H9 (cell line): ENCODE measurements at regions not wholly inside any gene's neighbourhood (a gene's known extent, or its start where the extent isn't known, plus 50 kb on each side); places are given as distances from the start of the nearest gene placed in this dataset.

Experiments used
- DNase-seq: peaks from one replicate; pipeline ENCODE4 v3.0.0-alpha.2; 2017
- H2AFZ ChIP-seq: one replicate; pipeline ENCODE4 v1.6.1; 2013; ENCODE audit warnings: mild to moderate bottlenecking, low read length, control low read depth, moderate library complexity
- H2AK5ac ChIP-seq: 2 replicates; pipeline ENCODE4 v1.6.1; 2013; ENCODE audit warnings: low read length, control low read depth, mixed read lengths; ENCODE audit not compliant: insufficient read length
- H2BK120ac ChIP-seq: one replicate; pipeline ENCODE4 v1.6.1; 2013; ENCODE audit warnings: low read depth, mild to moderate bottlenecking, low read length, control low read depth, inconsistent platforms; ENCODE audit not compliant: poor library complexity, severe bottlenecking
- H2BK12ac ChIP-seq: 2 replicates; pipeline ENCODE4 v1.6.1; 2013; ENCODE audit warnings: low read length, control low read depth, mixed read lengths, low read depth; ENCODE audit not compliant: insufficient read length
- H2BK15ac ChIP-seq: 2 replicates; pipeline ENCODE4 v1.6.1; 2013; ENCODE audit warnings: low read depth, low read length, control low read depth
- H2BK20ac ChIP-seq: one replicate; pipeline ENCODE4 v1.6.1; 2013; ENCODE audit warnings: low read depth, mild to moderate bottlenecking, low read length, control low read depth, inconsistent platforms; ENCODE audit not compliant: poor library complexity, severe bottlenecking
- H2BK5ac ChIP-seq: 2 replicates; pipeline ENCODE4 v1.6.1; 2013; ENCODE audit warnings: low read length, control low read depth, mixed read lengths; ENCODE audit not compliant: insufficient read length
- H3K14ac ChIP-seq: 2 replicates; pipeline ENCODE4 v1.6.1; 2013; ENCODE audit warnings: low read length, control low read depth; ENCODE audit not compliant: insufficient read depth
- H3K18ac ChIP-seq: 2 replicates; pipeline ENCODE4 v1.6.1; 2013; ENCODE audit warnings: low read depth, mild to moderate bottlenecking, mixed read lengths, low read length, control low read depth; ENCODE audit not compliant: insufficient read length
- H3K23ac ChIP-seq: 2 replicates; pipeline ENCODE4 v1.6.1; 2013; ENCODE audit warnings: low read length, control low read depth, mixed read lengths, low read depth; ENCODE audit not compliant: insufficient read length
- H3K23me2 ChIP-seq: 2 replicates; pipeline ENCODE4 v1.6.1; 2013; ENCODE audit warnings: low read depth, mild to moderate bottlenecking, mixed read lengths, low read length, control low read depth; ENCODE audit not compliant: insufficient read length, poor library complexity, severe bottlenecking
- H3K27ac ChIP-seq: 2 replicates; pipeline ENCODE4 v1.5.1; 2013; ENCODE audit warnings: low read length, control low read depth, mixed read lengths, low read depth; ENCODE audit not compliant: insufficient read length
- H3K27me3 ChIP-seq: 2 replicates; pipeline ENCODE4 v1.6.1; 2013; ENCODE audit warnings: low read length, control low read depth, inconsistent platforms; ENCODE audit not compliant: insufficient read depth
- H3K4ac ChIP-seq: 2 replicates; pipeline ENCODE4 v1.6.1; 2013; ENCODE audit warnings: low read depth, mild to moderate bottlenecking, control low read depth, inconsistent platforms, low read length, moderate library complexity
- H3K4me1 ChIP-seq: 2 replicates; pipeline ENCODE4 v1.6.1; 2013; ENCODE audit warnings: low read length, control low read depth, inconsistent platforms; ENCODE audit not compliant: insufficient read depth
- H3K4me2 ChIP-seq: 2 replicates; pipeline ENCODE4 v1.6.1; 2013; ENCODE audit warnings: low read length, control low read depth, mixed read lengths; ENCODE audit not compliant: insufficient read length, insufficient read depth
- H3K56ac ChIP-seq: 2 replicates; pipeline ENCODE4 v1.6.1; 2013; ENCODE audit warnings: low read depth, mild to moderate bottlenecking, mixed read lengths, low read length, control low read depth; ENCODE audit not compliant: insufficient read length
- H3K79me1 ChIP-seq: 2 replicates; pipeline ENCODE4 v1.6.1; 2013; ENCODE audit warnings: low read depth, mild to moderate bottlenecking, moderate library complexity, low read length, control low read depth, inconsistent platforms; ENCODE audit not compliant: insufficient read depth, poor library complexity, severe bottlenecking
- H3K79me2 ChIP-seq: 2 replicates; pipeline ENCODE4 v1.6.1; 2013; ENCODE audit warnings: low read length, control low read depth, inconsistent platforms; ENCODE audit not compliant: insufficient read depth
- H3K9ac ChIP-seq: 2 replicates; pipeline ENCODE4 v1.6.1; 2013; ENCODE audit warnings: low read length, control low read depth, mixed read lengths; ENCODE audit not compliant: insufficient read length; ENCODE audit errors: extremely low read depth
- H3K9me3 ChIP-seq: one replicate; pipeline ENCODE4 v1.6.1; 2013; ENCODE audit warnings: low read depth, low read length, inconsistent platforms; ENCODE audit not compliant: control insufficient read depth
- H3T11ph ChIP-seq: one replicate; pipeline ENCODE4 v1.6.1; 2013; ENCODE audit warnings: mild to moderate bottlenecking, low read length, control low read depth, inconsistent platforms
- H4K20me1 ChIP-seq: one replicate; pipeline ENCODE4 v1.6.1; 2013; ENCODE audit not compliant: control insufficient read depth, insufficient read length, insufficient read depth
- H4K5ac ChIP-seq: 2 replicates; pipeline ENCODE4 v1.6.1; 2013; ENCODE audit warnings: low read depth, mild to moderate bottlenecking, mixed read lengths, low read length, control low read depth; ENCODE audit not compliant: insufficient read length
- H4K8ac ChIP-seq: replicated peaks from 2 replicates; pipeline ENCODE4 v1.6.1; 2013; ENCODE audit warnings: low read length, control low read depth, mixed read lengths, low read depth; ENCODE audit not compliant: insufficient read length
- H4K91ac ChIP-seq: 2 replicates; pipeline ENCODE4 v1.6.1; 2013; ENCODE audit warnings: low read depth, mild to moderate bottlenecking, moderate library complexity, mixed read lengths, low read length, control low read depth; ENCODE audit not compliant: insufficient read length
- H3K27ac Mint-ChIP-seq, 3 experiments: 2 replicates in 2 of 3; 3 replicates in 1 of 3; pipeline ENCODE4 v1.8.0; 2020 to 2021; ENCODE audit warnings: mixed read lengths in 3 of 3, mild to moderate bottlenecking in 1 of 3, moderate library complexity in 1 of 3
- H3K27me3 Mint-ChIP-seq: 2 replicates; pipeline ENCODE4 v1.8.0; 2021; ENCODE audit warnings: low read depth, mild to moderate bottlenecking, moderate library complexity, mixed read lengths
- H3K36me3 Mint-ChIP-seq, 3 experiments: 2 replicates in 2 of 3; 3 replicates in 1 of 3; pipeline ENCODE4 v1.8.0; 2020 to 2021; ENCODE audit warnings: low read depth in 3 of 3, mixed read lengths in 3 of 3; ENCODE audit not compliant: insufficient read depth in 1 of 3
- H3K4me1 Mint-ChIP-seq, 2 experiments: 2 replicates each; pipeline ENCODE4 v1.8.0; 2020; ENCODE audit warnings: mixed read lengths in 2 of 2
- H3K4me3 Mint-ChIP-seq, 2 experiments: 2 replicates in 1 of 2; 3 replicates in 1 of 2; pipeline ENCODE4 v1.8.0; 2020 to 2021; ENCODE audit warnings: mild to moderate bottlenecking in 2 of 2, mixed read lengths in 2 of 2, moderate library complexity in 1 of 2
- H3K9me3 Mint-ChIP-seq, 2 experiments: 2 replicates in 1 of 2; 3 replicates in 1 of 2; pipeline ENCODE4 v1.8.0; 2020; ENCODE audit warnings: mild to moderate bottlenecking in 2 of 2, mixed read lengths in 2 of 2, moderate library complexity in 1 of 2
- WGBS: extraction: QIAGEN DNeasy Blood & Tissue Kit; methylation state at CpG from one replicate; pipeline ENCODE4 v1.1.7; 2013; ENCODE audit warnings: missing lambda C conversion rate, low lambda C conversion rate, mixed read lengths; ENCODE audit not compliant: insufficient read length; ENCODE audit errors: extremely low coverage; 5-methylcytosine and 5-hydroxymethylcytosine counted together
- TF ChIP-seq, protein P1 (sequence below): fragments of 200-600 bp; sonication (generic); conservative IDR thresholded peaks from 3 replicates; pipeline ENCODE4 v1.8.0; 2021; ENCODE audit warnings: antibody characterized with exemption, mild to moderate bottlenecking

DNA sequence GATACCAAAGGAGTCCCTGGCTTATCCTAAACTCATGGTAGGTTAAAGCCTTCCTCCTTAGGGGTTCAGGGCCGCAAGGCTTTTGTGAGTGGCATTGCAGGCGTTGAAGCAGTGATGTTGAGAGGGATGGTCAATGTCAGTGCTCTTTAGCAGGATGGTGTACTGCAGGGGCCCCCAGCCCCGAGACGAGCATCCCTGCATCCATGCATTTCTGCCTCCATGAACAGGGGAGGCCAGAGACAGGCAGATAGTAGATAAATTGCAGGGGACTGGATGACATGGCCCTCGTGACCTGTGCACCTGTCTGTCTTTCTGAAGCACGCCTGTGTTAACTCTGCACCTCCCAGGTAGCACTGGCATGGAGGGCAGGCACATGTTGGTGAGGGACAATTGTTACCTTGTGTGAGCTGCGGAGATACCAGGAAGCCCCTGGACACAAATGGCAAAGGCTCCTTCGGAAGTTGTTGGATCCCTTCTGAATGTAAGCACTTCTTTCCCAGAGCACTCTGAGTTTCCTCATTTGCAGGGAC lies 133.5 kb downstream of the SNRPN start:
- Histone ChIP-seq H3K23me2 (no peaks in the 10 kb centered on the region), H2AFZ (no peak overlapping the region), H3K18ac (no peak overlapping the region), H3T11ph (no peak overlapping the region), H3K79me1 (no peaks in the 10 kb centered on the region), H3K56ac (no peak overlapping the region), H3K23ac (no peak overlapping the region), H2BK20ac (no peak overlapping the region), H3K4me2 (no peak overlapping the region), H2BK15ac (no peak overlapping the region), H4K5ac (no peak overlapping the region), H4K20me1 (no peaks in the 10 kb centered on the region), H3K27ac (no peak overlapping the region), H3K4ac (no peak overlapping the region), H4K8ac (no peak overlapping the region), H3K4me1 (no peaks in the 10 kb centered on the region), H3K79me2 (peaks cover 3% of the 10 kb centered on the region; the same call in 1 of the 2 replicates), H3K27me3 (no peaks in the 10 kb centered on the region), H2BK120ac (no peak overlapping the region), H2BK12ac (no peak overlapping the region), H3K9ac (no peak overlapping the region), H2BK5ac (no peak overlapping the region), H2AK5ac (no peak overlapping the region), H3K14ac (no peak overlapping the region), H4K91ac (no peak overlapping the region), H3K9me3 (peaks cover 66% of the 10 kb centered on the region)
- TF ChIP-seq, protein P1, sequence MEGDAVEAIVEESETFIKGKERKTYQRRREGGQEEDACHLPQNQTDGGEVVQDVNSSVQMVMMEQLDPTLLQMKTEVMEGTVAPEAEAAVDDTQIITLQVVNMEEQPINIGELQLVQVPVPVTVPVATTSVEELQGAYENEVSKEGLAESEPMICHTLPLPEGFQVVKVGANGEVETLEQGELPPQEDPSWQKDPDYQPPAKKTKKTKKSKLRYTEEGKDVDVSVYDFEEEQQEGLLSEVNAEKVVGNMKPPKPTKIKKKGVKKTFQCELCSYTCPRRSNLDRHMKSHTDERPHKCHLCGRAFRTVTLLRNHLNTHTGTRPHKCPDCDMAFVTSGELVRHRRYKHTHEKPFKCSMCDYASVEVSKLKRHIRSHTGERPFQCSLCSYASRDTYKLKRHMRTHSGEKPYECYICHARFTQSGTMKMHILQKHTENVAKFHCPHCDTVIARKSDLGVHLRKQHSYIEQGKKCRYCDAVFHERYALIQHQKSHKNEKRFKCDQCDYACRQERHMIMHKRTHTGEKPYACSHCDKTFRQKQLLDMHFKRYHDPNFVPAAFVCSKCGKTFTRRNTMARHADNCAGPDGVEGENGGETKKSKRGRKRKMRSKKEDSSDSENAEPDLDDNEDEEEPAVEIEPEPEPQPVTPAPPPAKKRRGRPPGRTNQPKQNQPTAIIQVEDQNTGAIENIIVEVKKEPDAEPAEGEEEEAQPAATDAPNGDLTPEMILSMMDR = no peak
- peaks cover 89 to 93% of the 10 kb centered on the region in 2 experiments for H3K9me3 Mint-ChIP-seq
- no peaks in the 10 kb centered on the region for H3K4me1 Mint-ChIP-seq
- no peaks in the 10 kb centered on the region; the same call in none of the 2 replicates for H3K27me3 Mint-ChIP-seq
- DNase-seq = peak; percentile 9
- H3K27ac Mint-ChIP-seq = no peak overlapping the region
- H3K4me3 Mint-ChIP-seq = no peak overlapping the region; a peak in 1 of 5 replicates
- WGBS = no CpG with 5 or more reads among the region's 8 CpGs
- peaks cover 91 to 100% (median 98%) of the 10 kb centered on the region in 3 experiments for H3K36me3 Mint-ChIP-seq
